RWPE2 (cell line): ENCODE measurements at regions not wholly inside any gene's neighbourhood (a gene's known extent, or its start where the extent isn't known, plus 50 kb on each side); places are given as distances from the start of the nearest gene placed in this dataset.

Experiments
- ATAC-seq: fragments of 200-7000 bp; cut with Tn5 transposase; 3 replicates; pipeline ENCODE4 v1.9.1; 2021; ENCODE audit warnings: low read depth
- DNase-seq: peaks from one replicate; pipeline ENCODE4 v3.0.0-alpha.2; 2020; ENCODE audit warnings: low spot score
- H3K27ac ChIP-seq: fragments of 450-650 bp; 2 replicates; pipeline ENCODE4 v1.5.1; 2017; ENCODE audit warnings: mild to moderate bottlenecking; ENCODE audit not compliant: poor library complexity, severe bottlenecking
- H3K27me3 ChIP-seq: fragments of 250-450 bp; sonication (Bioruptor Pico); 2 replicates; pipeline ENCODE4 v1.5.1; 2021; ENCODE audit warnings: mild to moderate bottlenecking, moderate library complexity; ENCODE audit not compliant: insufficient read depth, poor library complexity, severe bottlenecking
- H3K36me3 ChIP-seq: fragments of 250-450 bp; sonication (Bioruptor Pico); 2 replicates; pipeline ENCODE4 v1.5.1; 2020; ENCODE audit warnings: low read depth, mild to moderate bottlenecking, moderate library complexity
- H3K4me1 ChIP-seq: fragments of 250-450 bp; sonication (Bioruptor Pico); 2 replicates; pipeline ENCODE4 v1.5.1; 2021; ENCODE audit warnings: mild to moderate bottlenecking, moderate library complexity; ENCODE audit not compliant: insufficient read depth, poor library complexity, severe bottlenecking
- H3K4me3 ChIP-seq: fragments of 250-450 bp; sonication (Bioruptor Pico); 2 replicates; pipeline ENCODE4 v1.5.1; 2021; ENCODE audit warnings: mild to moderate bottlenecking, moderate library complexity; ENCODE audit not compliant: severe bottlenecking
- H3K9me3 ChIP-seq: fragments of 250-450 bp; sonication (Bioruptor Pico); 2 replicates; pipeline ENCODE4 v1.5.1; 2021; ENCODE audit warnings: mild to moderate bottlenecking, moderate library complexity; ENCODE audit not compliant: severe bottlenecking
- TF ChIP-seq, protein P1 (sequence below): fragments of 450-650 bp; IDR thresholded peaks from one replicate; pipeline ENCODE4 v1.5.1; 2017; ENCODE audit warnings: mild to moderate bottlenecking, moderate library complexity; ENCODE audit not compliant: poor library complexity, severe bottlenecking

DNA sequence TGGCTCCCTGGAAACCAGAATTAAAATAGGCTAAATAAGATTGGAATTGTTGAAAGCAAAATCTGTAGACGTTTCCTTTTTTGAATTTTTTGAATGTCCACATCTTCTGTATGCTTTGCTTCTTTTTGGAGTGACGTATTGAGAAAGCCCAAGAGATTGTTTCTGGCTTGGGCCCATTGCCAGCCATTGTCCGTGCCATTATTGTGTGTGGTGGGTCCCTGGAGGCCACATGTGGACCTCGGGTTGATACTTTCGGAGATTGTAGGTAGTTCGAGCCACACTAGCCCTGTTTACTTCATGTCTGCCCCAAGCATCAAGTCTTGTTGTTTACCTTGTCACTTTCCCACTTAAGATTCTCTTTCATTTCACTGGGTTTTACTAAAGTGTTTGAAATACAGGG, 106.0 kb downstream of the PALM2AKAP2 start:
- Histone ChIP-seq H3K4me1 (peaks cover 42% of the 10 kb centered on the region), H3K9me3 (no peaks in the 10 kb centered on the region), H3K36me3 (no peaks in the 10 kb centered on the region), H3K27me3 (no peaks in the 10 kb centered on the region), H3K4me3 (no peak overlapping the region), H3K27ac (peak overlapping the region; percentile 65)
- DNase-seq (no peak), ATAC-seq (no peak)
- TF ChIP-seq, protein P1, sequence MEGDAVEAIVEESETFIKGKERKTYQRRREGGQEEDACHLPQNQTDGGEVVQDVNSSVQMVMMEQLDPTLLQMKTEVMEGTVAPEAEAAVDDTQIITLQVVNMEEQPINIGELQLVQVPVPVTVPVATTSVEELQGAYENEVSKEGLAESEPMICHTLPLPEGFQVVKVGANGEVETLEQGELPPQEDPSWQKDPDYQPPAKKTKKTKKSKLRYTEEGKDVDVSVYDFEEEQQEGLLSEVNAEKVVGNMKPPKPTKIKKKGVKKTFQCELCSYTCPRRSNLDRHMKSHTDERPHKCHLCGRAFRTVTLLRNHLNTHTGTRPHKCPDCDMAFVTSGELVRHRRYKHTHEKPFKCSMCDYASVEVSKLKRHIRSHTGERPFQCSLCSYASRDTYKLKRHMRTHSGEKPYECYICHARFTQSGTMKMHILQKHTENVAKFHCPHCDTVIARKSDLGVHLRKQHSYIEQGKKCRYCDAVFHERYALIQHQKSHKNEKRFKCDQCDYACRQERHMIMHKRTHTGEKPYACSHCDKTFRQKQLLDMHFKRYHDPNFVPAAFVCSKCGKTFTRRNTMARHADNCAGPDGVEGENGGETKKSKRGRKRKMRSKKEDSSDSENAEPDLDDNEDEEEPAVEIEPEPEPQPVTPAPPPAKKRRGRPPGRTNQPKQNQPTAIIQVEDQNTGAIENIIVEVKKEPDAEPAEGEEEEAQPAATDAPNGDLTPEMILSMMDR: no peak

DNA sequence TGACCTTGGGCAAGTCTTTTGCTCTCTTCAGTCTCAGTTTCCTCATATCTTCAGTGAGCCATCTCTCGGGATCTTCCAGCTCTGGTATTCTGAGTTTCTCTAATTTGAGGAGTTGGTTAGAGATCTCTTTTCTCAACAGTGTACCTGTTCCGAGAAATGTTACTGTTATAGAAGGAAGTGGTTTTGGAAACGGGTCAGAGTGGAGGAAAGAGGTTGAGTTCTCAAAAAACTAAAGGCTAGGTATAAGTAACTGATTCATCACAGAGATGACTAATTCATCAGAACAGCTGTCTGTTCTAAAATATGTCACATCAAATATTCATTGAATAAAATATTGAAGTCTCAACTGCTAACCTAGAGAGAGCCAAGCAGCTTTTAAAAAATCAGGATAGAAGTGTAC, 106.6 kb downstream of the PALM2AKAP2 start:
- Histone ChIP-seq H3K4me1 (peaks cover 42% of the 10 kb centered on the region), H3K36me3 (no peaks in the 10 kb centered on the region), H3K27me3 (no peaks in the 10 kb centered on the region), H3K27ac (peak overlapping the region; percentile 65), H3K9me3 (no peaks in the 10 kb centered on the region), H3K4me3 (no peak overlapping the region)
- ATAC-seq (peak; percentile 47), DNase-seq (no peak)
- TF ChIP-seq, protein P1: no peak

DNA sequence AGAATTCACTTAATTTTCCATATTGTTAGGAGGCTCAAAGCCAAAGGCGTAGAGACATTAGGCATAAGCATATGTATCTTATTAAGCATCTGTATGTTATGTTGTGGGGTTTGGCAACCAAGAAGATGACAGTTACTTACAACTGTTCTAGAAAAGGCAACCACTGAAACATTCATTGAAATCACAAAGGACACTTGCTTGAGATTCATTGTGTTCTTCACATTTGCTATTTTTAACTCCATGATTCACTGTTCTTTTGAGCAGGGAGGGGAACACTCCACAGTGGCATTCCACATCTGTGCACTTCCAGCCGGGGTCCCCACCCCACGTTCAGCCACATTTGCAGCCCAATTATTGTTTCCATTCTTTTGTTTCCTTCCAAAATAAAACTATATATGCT, 107.1 kb downstream of the PALM2AKAP2 start:
- Histone ChIP-seq H3K4me3 (no peak overlapping the region), H3K36me3 (no peaks in the 10 kb centered on the region), H3K27me3 (no peaks in the 10 kb centered on the region), H3K9me3 (no peaks in the 10 kb centered on the region), H3K4me1 (peaks cover 42% of the 10 kb centered on the region), H3K27ac (peak overlapping the region; percentile 65)
- ATAC-seq (peak; percentile 50; the same call in 2 of the 3 replicates), DNase-seq (no peak)
- TF ChIP-seq, protein P1: no peak

DNA sequence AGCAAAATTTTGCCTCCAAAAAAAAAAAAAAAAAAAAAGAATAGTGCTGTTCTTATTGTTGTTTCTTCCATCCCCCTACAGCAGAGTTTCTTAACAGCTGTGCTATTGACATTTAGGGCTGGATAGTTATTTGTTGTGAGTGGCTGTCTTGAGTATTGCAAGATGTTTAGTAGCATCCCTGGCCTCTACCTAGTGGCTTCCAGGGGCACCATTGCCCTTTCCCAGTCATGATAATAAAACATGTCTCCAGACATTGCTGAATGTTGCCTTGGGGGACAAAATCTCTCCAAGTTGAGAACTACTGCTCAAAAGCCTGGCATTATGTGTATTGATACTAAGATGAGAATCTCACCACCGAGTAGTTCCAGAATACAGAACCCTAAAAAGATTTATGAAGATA, 108.7 kb downstream of the PALM2AKAP2 start:
- Histone ChIP-seq H3K27ac (peak overlapping the region; percentile 65), H3K27me3 (no peaks in the 10 kb centered on the region), H3K9me3 (no peaks in the 10 kb centered on the region), H3K4me1 (peaks cover 42% of the 10 kb centered on the region), H3K4me3 (no peak overlapping the region), H3K36me3 (no peaks in the 10 kb centered on the region)
- ATAC-seq (no peak), DNase-seq (no peak)
- TF ChIP-seq, protein P1: no peak

DNA sequence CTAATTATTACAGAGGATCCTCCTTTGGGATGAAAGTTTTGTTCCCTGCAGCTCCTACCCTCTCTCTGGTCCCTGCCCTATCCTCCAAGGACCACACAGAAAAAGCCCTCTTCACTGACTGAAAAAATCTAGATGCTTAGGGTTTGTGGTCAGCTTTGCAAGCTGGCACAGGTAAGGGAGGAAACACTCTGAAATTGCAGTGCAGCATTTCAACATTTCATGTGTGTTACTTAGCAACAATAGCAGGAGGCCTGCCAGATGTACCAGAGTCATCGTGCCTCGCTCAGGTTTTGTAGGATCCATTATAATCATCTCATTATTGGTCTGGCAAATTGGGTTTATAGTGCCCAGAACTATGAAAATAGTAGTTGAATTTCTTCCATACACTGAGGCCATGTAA, 109.5 kb downstream of the PALM2AKAP2 start:
- Histone ChIP-seq H3K27ac (peak overlapping the region; percentile 65), H3K36me3 (no peaks in the 10 kb centered on the region), H3K27me3 (no peaks in the 10 kb centered on the region), H3K4me1 (peaks cover 42% of the 10 kb centered on the region), H3K9me3 (no peaks in the 10 kb centered on the region), H3K4me3 (no peak overlapping the region)
- ATAC-seq: peak; percentile 87
- no peak for DNase-seq
- TF ChIP-seq, protein P1: no peak
